ENCODE measurements at regions not wholly inside any gene's neighbourhood (a gene's known extent, or its start where the extent isn't known, plus 50 kb on each side); places are given as distances from the start of the nearest gene placed in this dataset.

GRCh38 chr11:39806652-39807051 is 1652.8 kb downstream of the LRRC4C start:
- Mint-ChIP-seq H3K9me3 (no peaks in the 10 kb centered on the region), H3K4me3 (no peak overlapping the region), H3K27me3 (ENCODE audit: insufficient read depth, low read depth) (no peaks in the 10 kb centered on the region), H3K4me1 (no peaks in the 10 kb centered on the region), H3K27ac (no peak overlapping the region), H3K36me3 (no peaks in the 10 kb centered on the region)
- no peak overlapping the region for H3K27ac ChIP-seq
- no peaks in the 10 kb centered on the region for H3K79me2 ChIP-seq (ENCODE audit: low read depth)
- no peaks in the 10 kb centered on the region for H3F3A ChIP-seq (ENCODE audit: low read depth)
- no peak overlapping the region for H2AFZ ChIP-seq (replicated peaks)
- H3K4me1 ChIP-seq: no peaks in the 10 kb centered on the region
- H3K9me3 ChIP-seq (ENCODE audit: low read depth): no peaks in the 10 kb centered on the region
- no peak overlapping the region for H3K4me3 ChIP-seq
- TF ChIP-seq, protein P1, sequence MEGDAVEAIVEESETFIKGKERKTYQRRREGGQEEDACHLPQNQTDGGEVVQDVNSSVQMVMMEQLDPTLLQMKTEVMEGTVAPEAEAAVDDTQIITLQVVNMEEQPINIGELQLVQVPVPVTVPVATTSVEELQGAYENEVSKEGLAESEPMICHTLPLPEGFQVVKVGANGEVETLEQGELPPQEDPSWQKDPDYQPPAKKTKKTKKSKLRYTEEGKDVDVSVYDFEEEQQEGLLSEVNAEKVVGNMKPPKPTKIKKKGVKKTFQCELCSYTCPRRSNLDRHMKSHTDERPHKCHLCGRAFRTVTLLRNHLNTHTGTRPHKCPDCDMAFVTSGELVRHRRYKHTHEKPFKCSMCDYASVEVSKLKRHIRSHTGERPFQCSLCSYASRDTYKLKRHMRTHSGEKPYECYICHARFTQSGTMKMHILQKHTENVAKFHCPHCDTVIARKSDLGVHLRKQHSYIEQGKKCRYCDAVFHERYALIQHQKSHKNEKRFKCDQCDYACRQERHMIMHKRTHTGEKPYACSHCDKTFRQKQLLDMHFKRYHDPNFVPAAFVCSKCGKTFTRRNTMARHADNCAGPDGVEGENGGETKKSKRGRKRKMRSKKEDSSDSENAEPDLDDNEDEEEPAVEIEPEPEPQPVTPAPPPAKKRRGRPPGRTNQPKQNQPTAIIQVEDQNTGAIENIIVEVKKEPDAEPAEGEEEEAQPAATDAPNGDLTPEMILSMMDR (IDR thresholded peaks at IDR 0.05): no peak
- no peak for TF ChIP-seq EZH2 (IDR thresholded peaks at IDR 0.05)
- TF ChIP-seq EZH2phosphoT487 (IDR thresholded peaks at IDR 0.05): no peak
- H3K36me3 ChIP-seq: no peaks in the 10 kb centered on the region
- no peak overlapping the region for H3K4me2 ChIP-seq
- no peaks in the 10 kb centered on the region for H4K20me1 ChIP-seq (ENCODE audit: low read depth)
- no peak overlapping the region for H3K9ac ChIP-seq
- no peak for DNase-seq (ENCODE audit: low spot score)
- H3K27me3 ChIP-seq: no peaks in the 10 kb centered on the region

- no peak for DNase-seq (ENCODE audit: low spot score)
- Histone ChIP-seq H3K9ac (no peak overlapping the region), H3K27me3 (no peaks in the 10 kb centered on the region), H3F3A (ENCODE audit: low read depth) (no peaks in the 10 kb centered on the region), H4K20me1 (ENCODE audit: low read depth) (no peaks in the 10 kb centered on the region), H3K9me3 (ENCODE audit: low read depth) (no peaks in the 10 kb centered on the region), H3K4me3 (no peak overlapping the region), H3K27ac (no peak overlapping the region), H3K4me1 (no peaks in the 10 kb centered on the region), H2AFZ (replicated peaks) (no peak overlapping the region), H3K79me2 (ENCODE audit: low read depth) (no peaks in the 10 kb centered on the region), H3K36me3 (no peaks in the 10 kb centered on the region), H3K4me2 (no peak overlapping the region)
- H3K27ac Mint-ChIP-seq: no peak overlapping the region
- H3K36me3 Mint-ChIP-seq: no peaks in the 10 kb centered on the region
- peaks cover 3% of the 10 kb centered on the region for H3K9me3 Mint-ChIP-seq
- H3K4me1 Mint-ChIP-seq: no peaks in the 10 kb centered on the region
- no peaks in the 10 kb centered on the region for H3K27me3 Mint-ChIP-seq (ENCODE audit: insufficient read depth, low read depth)
- H3K4me3 Mint-ChIP-seq: no peak overlapping the region
- no peak for TF ChIP-seq EZH2phosphoT487 (IDR thresholded peaks at IDR 0.05)
- no peak for TF ChIP-seq EZH2 (IDR thresholded peaks at IDR 0.05)
- TF ChIP-seq, protein P1 (IDR thresholded peaks at IDR 0.05): no peak
Observed at GRCh38 chr11:39804271-39804670, 1655.2 kb downstream of the LRRC4C start.

GRCh38 chr11:39786682-39787081 is 1672.8 kb downstream of the LRRC4C start:
- Histone ChIP-seq H3K4me2 (no peak overlapping the region), H3K27ac (no peak overlapping the region), H3K4me3 (no peak overlapping the region), H2AFZ (replicated peaks) (no peak overlapping the region), H3F3A (ENCODE audit: low read depth) (no peaks in the 10 kb centered on the region), H3K79me2 (ENCODE audit: low read depth) (no peaks in the 10 kb centered on the region), H3K36me3 (no peaks in the 10 kb centered on the region), H3K9me3 (ENCODE audit: low read depth) (no peaks in the 10 kb centered on the region), H3K27me3 (no peaks in the 10 kb centered on the region), H3K4me1 (no peaks in the 10 kb centered on the region), H4K20me1 (ENCODE audit: low read depth) (no peaks in the 10 kb centered on the region), H3K9ac (no peak overlapping the region)
- no peak overlapping the region for H3K27ac Mint-ChIP-seq
- H3K27me3 Mint-ChIP-seq (ENCODE audit: insufficient read depth, low read depth): no peaks in the 10 kb centered on the region
- TF ChIP-seq EZH2phosphoT487 (IDR thresholded peaks at IDR 0.05) (no peak), EZH2 (IDR thresholded peaks at IDR 0.05) (no peak)
- TF ChIP-seq, protein P1 (IDR thresholded peaks at IDR 0.05): no peak
- no peak for DNase-seq (ENCODE audit: low spot score)
- H3K4me3 Mint-ChIP-seq: no peak overlapping the region
- no peaks in the 10 kb centered on the region for H3K36me3 Mint-ChIP-seq
- no peaks in the 10 kb centered on the region for H3K9me3 Mint-ChIP-seq
- no peaks in the 10 kb centered on the region for H3K4me1 Mint-ChIP-seq

Measured in neural progenitor cell (in vitro differentiated cells).